ENCODE measurements at regions not wholly inside any gene's neighbourhood (a gene's known extent, or its start where the extent isn't known, plus 50 kb on each side); places are given as distances from the start of the nearest gene placed in this dataset.

GRCh38 chr4:20318001-20318908 lies 66.5 kb downstream of the SLIT2 start:
- Mint-ChIP-seq H3K4me3 (peak overlapping the region; percentile 41), H3K36me3 (ENCODE audit: low read depth) (no peaks in the 10 kb centered on the region), H3K27ac (ENCODE audit: unreplicated experiment) (peak overlapping the region; percentile 90), H3K4me1 (peaks cover 44% of the 10 kb centered on the region), H3K9me3 (no peaks in the 10 kb centered on the region), H3K27me3 (ENCODE audit: low read depth) (no peaks in the 10 kb centered on the region)
- no peak for DNase-seq (ENCODE audit: low read depth, low spot score)
- TF ChIP-seq CTCF (conservative IDR thresholded peaks at IDR 0.05): no peak

- H3K27ac Mint-ChIP-seq (ENCODE audit: unreplicated experiment): no peak overlapping the region
- H3K36me3 Mint-ChIP-seq (ENCODE audit: low read depth): no peaks in the 10 kb centered on the region
- no peak for TF ChIP-seq CTCF (conservative IDR thresholded peaks at IDR 0.05)
- no peaks in the 10 kb centered on the region for H3K9me3 Mint-ChIP-seq
- DNase-seq (ENCODE audit: low read depth, low spot score): no peak
- peaks cover 44% of the 10 kb centered on the region for H3K4me1 Mint-ChIP-seq
- no peaks in the 10 kb centered on the region for H3K27me3 Mint-ChIP-seq (ENCODE audit: low read depth)
- peak overlapping the region; percentile 1 for H3K4me3 Mint-ChIP-seq
Measured at GRCh38 chr4:20318909-20319277, 67.2 kb downstream of the SLIT2 start.

GRCh38 chr4:20319825-20320612 lies 68.3 kb downstream of the SLIT2 start:
- Mint-ChIP-seq H3K4me3 (peak overlapping the region; percentile 31), H3K4me1 (peaks cover 44% of the 10 kb centered on the region), H3K27ac (ENCODE audit: unreplicated experiment) (peak overlapping the region; percentile 24), H3K36me3 (ENCODE audit: low read depth) (no peaks in the 10 kb centered on the region), H3K9me3 (no peaks in the 10 kb centered on the region), H3K27me3 (ENCODE audit: low read depth) (no peaks in the 10 kb centered on the region)
- no peak for TF ChIP-seq CTCF (conservative IDR thresholded peaks at IDR 0.05)
- no peak for DNase-seq (ENCODE audit: low read depth, low spot score)

GRCh38 chr4:20323991-20324390 lies 72.3 kb downstream of the SLIT2 start:
- Mint-ChIP-seq H3K4me1 (peaks cover 27% of the 10 kb centered on the region), H3K36me3 (ENCODE audit: low read depth) (no peaks in the 10 kb centered on the region), H3K9me3 (no peaks in the 10 kb centered on the region), H3K4me3 (no peak overlapping the region), H3K27me3 (ENCODE audit: low read depth) (no peaks in the 10 kb centered on the region), H3K27ac (ENCODE audit: unreplicated experiment) (no peak overlapping the region)
- DNase-seq (ENCODE audit: low read depth, low spot score): no peak
- no peak for TF ChIP-seq CTCF (conservative IDR thresholded peaks at IDR 0.05)

GRCh38 chr4:20326460-20326859 lies 74.8 kb downstream of the SLIT2 start:
- Mint-ChIP-seq H3K4me3 (no peak overlapping the region), H3K4me1 (peaks cover 3% of the 10 kb centered on the region), H3K9me3 (no peaks in the 10 kb centered on the region), H3K36me3 (ENCODE audit: low read depth) (no peaks in the 10 kb centered on the region), H3K27ac (ENCODE audit: unreplicated experiment) (no peak overlapping the region), H3K27me3 (ENCODE audit: low read depth) (no peaks in the 10 kb centered on the region)
- TF ChIP-seq CTCF (conservative IDR thresholded peaks at IDR 0.05): no peak
- no peak for DNase-seq (ENCODE audit: low read depth, low spot score)

All from neural crest cell (in vitro differentiated cells).